GM10847 (cell line): ENCODE measurements at regions not wholly inside any gene's neighbourhood (a gene's known extent, or its start where the extent isn't known, plus 50 kb on each side); places are given as distances from the start of the nearest gene placed in this dataset.

Experiments used
- POLR2A ChIP-seq: IDR thresholded peaks from 2 replicates; pipeline ENCODE4 v1.6.1; 2011; ENCODE audit not compliant: insufficient read length; ENCODE audit errors: extremely low read depth

DNA sequence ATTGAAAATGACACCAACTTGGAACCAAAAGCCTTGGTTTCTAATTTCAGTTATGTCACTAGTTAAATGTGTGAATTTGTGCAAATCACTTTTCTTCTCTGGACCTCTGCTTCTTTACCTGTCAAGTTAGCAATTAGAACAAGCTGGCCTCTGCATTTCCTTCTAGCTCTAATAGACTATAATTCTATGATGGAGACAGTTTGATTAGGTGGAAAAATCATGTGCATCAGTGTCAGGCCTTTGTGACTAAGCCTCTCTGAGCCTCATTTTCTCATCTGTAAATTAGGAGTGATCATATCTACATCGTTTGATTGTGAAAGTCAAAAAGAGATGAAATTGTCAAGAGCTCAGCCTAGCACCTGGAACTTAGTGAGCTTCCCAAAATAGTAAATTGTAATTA is 712.9 kb downstream of the MECOM start:
- TF ChIP-seq POLR2A = no peak

DNA sequence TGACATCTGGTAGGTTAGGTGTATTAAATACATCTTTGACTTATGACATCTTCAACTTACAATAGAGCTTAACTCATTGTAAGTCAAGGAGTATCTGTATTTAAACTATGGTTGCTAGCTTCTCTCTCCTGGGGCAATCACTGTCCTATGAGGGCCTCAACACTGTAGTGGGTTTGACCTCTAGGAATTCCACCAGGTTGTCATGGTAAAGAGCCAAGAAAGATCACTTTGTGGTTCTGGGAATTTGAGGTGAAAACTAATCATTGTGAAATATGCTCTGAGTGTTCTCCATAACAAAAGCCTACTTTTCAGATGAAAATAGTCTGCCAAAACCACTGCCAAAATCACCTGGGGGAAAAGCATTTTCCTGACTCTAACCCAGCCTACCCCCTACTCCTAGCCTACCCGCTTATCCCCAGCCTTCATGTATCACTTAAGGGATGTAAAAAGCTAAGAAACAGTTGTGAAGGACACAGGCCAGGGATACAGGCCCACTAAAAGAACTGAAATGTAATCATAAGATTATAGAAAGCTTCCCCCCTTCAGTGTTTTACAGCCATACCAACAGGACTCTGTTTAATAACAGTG is 723.8 kb downstream of the MECOM start:
- no peak for TF ChIP-seq POLR2A

DNA sequence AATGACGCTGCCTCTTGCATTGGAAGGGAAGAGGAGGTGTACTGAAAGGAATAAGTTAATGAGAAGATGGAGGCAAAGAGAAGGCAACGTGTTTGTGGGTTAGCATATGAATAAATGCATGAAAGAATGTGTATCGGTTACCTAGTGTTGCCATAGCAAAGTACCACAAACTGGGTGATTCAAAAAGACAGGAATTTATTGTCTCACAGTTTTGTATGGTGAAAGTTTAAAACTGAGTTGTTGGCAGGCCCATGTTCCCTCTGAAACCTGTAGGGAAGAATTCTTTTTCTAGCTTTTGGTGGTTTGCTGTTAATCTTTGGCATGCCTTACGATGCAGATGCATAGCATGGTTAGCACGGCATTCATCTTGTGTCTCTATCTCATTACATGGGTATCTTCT is 729.9 kb downstream of the MECOM start:
- no peak for TF ChIP-seq POLR2A

DNA sequence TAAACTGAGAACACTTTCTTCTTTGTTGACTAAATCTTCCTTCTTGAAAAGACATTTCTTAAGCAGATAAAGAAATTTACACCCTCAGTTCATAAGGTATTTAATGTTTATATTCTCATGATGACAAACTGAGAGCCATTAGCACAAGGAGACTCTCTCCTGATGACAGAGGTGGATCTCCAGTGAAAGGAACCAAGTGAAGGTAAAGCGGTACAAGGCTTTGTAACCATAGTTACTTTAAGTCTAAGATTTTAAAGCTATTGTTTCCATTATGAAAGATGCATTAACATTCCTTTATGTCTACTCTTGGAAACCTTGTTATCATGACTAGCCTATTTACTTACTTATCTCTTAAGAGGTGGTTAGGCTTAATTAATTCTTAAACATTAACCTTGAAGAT is 737.1 kb downstream of the MECOM start:
- no peak for TF ChIP-seq POLR2A

DNA sequence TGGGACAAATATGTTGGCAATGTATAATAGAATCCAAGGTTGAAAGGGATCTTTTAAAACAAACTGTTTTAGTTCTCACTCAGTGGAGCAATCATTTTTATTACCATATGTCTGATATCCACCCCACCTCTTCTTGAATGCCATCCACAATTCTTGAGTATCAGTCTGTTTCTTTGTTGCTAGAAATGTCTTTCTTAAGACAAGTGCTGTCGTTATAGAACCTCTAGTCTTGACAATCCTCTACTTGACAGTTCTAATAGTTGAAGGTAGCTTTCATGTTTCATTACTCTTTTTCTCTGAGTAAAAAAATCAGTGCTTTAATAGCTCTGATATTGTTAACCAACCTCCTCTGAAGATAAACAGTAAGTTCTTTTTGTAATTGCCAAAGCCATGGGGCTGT is 737.9 kb downstream of the MECOM start:
- TF ChIP-seq POLR2A = no peak

DNA sequence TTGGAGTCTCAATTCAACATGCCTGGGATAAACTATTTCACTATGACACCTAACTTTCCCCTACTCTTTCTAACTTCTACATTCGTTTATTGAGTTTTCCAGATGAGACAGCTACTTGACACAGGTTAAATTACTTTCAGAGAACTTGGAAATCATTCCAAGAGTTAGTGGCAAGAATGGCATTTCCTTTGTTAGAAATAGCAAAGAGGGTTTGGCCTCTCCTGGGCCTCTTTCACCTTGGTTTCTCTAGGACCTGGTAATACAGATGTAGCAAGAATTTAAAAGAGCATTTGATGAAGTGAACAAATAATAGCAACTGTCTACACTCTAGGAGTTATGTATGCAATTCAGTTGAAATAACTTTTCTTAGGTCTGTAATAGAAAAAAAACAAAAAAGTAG is 748.9 kb downstream of the MECOM start:
- TF ChIP-seq POLR2A = no peak

DNA sequence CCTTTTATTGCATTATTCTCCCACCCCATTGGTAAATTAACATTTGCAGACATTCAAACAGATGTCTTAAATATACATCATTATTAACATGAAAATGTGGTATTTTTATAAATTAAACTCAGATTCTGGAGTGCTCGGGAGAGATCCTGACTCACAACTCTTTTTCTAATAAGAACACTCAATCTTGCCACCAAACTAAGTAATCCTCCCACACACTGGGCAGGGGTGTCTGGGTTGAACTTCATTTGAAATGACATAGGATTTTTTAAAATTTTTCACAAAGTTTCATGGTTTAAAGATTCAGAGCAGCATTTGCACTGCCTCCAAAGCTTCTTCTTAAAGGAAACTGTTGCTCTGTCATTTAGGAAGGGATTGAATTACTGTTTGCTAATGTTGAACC is 754.3 kb downstream of the MECOM start:
- no peak for TF ChIP-seq POLR2A

DNA sequence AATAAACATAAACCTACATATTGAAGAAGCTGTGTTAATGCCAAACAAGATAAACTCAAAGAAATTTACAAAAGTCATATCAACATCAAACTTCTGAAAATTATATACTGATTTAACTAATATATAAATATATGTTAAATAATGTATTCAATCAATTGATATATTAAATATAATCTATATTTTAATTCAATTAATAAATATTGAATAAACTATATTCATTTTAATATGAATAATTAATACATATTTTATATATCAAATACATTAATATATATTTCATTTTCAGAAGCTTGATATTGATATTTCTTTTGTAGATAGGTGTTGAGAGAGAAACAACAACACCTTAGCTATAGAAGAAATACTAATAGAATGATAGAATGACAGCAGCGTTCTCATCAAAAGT is 768.1 kb downstream of the MECOM start:
- no peak for TF ChIP-seq POLR2A

DNA sequence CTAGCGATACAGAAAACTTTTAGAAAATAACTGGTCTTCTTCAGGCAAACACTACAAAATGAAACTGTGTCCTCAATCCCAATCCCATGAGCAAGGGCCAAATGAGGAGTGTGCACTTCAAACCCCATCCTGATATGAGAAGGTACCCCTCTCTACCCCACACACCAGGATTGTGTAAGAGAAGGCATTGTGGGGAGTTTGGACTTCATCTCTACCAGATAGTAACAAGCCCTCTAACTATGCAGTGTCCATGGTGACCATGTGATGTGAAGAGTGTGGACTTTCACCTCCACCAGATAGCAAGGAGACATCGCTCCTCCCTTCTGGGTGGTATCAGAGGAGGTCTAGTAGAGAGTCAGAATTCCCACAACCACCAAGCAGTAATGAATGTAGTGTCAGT is 769.3 kb downstream of the MECOM start:
- TF ChIP-seq POLR2A = no peak

DNA sequence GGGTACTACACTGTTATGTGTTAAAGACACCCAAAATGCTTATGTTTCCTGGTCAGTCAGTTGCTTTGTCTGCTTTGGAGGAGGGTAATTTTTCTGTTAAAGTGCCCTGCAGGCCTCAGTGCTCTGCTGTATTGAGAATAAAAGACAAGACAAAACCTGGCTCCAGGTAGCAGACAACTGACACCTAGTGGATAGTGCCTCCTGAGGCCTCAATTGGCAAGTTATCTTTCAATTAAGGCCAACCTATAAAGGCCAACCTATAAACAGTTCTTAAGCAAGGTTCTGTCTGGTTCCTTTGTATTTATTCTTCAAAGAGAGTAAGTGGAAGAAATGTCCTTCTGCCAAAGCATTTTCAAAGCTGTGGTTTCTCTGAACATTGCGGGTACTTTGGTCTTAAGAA is 773.8 kb downstream of the MECOM start:
- no peak for TF ChIP-seq POLR2A

DNA sequence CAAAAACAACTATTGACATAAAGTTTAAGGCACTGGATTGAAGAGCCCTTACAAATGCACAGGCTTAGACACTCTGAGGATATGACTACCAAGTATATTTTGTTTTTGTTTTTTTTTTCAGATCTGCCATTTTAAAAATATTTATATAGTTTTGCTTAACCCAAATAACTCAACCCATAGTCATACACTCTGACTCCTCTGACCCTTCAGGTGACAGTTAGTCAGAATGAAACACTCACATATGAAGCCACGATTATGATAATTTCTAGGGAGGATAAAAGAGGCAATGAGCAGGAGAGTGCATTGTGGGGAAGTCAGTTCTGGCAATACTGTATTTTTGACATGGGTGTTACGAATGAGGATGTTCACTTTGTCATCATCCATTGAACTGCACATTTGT is 774.7 kb downstream of the MECOM start:
- TF ChIP-seq POLR2A = no peak

DNA sequence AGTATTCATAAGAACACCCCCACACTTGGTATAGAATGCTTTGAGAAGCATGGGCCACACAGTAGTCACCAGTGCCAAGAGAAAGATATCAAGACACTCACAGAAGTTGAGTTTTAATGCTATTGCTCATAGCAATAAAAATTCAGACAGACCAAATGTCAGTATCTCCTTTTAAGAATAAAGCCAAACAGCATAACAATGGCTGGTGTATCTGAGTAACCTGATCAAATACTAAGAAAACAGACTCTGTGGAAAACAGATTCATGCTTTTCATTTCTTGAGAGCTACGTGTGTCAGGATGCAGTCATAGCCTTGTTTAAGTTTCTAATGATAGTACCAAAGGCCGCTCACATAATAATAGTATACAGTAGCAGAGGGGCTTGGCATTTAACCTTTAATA is 778.5 kb downstream of the MECOM start:
- no peak for TF ChIP-seq POLR2A

DNA sequence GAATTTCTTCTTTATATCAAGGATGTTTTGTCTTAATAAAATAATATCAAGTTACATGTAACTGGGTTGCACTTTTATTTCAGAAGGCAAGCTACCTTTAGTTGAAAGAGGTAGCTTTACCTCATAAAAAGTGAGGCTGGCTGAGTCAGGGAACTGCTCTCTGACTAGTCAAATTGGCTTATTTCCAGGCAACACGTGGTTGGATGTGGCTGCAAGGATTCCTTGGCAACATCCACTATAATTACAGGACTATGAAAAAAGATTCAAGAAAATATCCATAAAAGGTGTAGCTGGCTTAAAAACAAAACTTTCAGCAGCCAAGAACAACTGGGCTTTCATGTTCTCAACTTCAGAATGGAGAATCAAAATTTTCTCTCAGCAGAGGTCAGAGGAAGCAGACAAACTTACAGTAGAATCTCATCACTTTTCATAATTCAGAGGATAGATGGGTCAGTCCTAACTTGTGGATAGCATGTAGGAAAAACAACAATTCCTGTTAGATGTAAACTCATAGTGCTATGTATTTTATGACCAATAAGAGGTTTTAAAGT is 779.1 kb downstream of the MECOM start:
- no peak for TF ChIP-seq POLR2A

DNA sequence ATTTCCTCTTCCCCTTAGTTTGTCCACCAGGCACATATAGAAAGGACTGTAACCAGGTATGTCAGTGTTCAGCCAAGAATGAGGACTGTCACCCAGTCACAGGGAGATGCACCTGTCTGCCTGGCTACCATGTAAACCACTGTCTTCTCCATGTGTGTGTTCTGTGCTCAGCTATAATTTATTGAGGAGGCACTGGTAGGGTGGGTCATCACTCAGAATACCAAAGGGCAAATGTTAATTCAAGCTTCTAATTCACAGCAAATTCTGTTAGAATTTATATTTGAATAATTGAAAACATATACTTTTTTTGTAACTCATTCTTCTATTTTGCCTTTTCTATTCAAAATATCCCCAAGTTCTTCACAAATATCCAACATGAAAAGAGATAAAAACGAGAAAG is 780.4 kb downstream of the MECOM start:
- TF ChIP-seq POLR2A = no peak

DNA sequence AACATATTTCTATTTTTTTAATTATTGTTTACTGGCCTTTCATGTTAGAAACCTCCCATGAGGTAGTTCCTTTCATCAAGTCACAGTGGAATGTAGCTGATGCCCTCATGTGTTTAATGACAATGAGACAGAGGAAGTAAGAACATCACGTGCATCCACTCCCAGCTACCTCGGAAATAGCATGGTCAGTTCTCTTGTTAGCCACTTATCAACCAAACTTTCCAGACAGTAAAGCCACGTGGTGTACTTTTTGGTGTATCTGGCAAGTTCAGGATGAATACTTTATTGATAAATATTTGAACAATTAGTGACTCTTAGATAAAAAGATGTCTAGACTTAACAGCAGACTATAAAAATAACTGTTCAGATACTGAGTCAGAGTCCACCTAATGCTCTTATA is 781.7 kb downstream of the MECOM start:
- TF ChIP-seq POLR2A = no peak

DNA sequence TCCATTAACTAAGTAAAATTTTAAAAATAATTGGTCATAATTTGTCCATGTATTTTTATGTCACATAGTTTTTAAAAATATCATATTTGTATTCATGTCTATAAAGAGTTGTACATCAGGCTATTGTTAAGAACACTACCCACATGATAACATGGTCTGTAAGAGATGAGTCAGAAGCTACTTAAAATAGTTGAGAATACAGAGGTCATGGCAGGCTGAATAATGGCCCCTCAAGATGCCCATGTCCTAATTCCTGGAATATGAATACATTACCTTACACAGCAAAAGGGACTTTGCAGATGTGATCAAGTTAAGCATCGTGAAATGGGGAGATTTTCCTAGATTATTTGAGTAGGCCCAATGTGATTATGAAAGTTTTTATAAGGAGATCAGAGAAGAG is 782.9 kb upstream of the GOLIM4 start:
- no peak for TF ChIP-seq POLR2A

DNA sequence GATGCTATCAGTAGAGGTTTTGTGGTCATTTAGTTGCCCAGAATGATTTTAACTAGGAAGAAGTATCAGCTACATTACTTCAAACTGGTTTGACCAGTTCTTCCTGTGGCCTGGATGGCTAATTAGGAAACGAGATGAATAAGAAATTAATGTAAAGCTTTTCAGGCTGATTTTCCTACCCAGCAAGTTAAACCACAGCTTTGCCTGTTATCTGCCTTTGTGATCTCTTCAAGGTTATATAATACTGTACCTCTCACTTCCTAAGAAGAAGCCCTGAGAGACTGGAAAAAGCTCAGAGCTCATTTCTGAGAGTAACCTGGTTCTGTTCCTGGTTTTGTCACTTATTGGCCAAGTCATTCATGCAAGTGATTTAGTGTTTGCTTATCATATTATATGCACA is 782.2 kb upstream of the GOLIM4 start:
- no peak for TF ChIP-seq POLR2A
